ENCODE measurements at regions not wholly inside any gene's neighbourhood (a gene's known extent, or its start where the extent isn't known, plus 50 kb on each side); places are given as distances from the start of the nearest gene placed in this dataset.

- Histone ChIP-seq H3K23ac (ENCODE audit: insufficient read length, low read depth, low read length) (no peak overlapping the region), H4K91ac (ENCODE audit: insufficient read length, low read depth, low read length) (no peak overlapping the region), H4K20me1 (ENCODE audit: control insufficient read depth, insufficient read depth, insufficient read length) (no peaks in the 10 kb centered on the region), H3K9me3 (ENCODE audit: control insufficient read depth, low read depth, low read length) (peaks cover 4% of the 10 kb centered on the region), H2BK5ac (ENCODE audit: insufficient read length, low read length) (no peak overlapping the region), H3K23me2 (ENCODE audit: insufficient read length, low read depth, low read length, poor library complexity, severe bottlenecking) (no peaks in the 10 kb centered on the region), H3K27me3 (ENCODE audit: insufficient read depth, low read length) (no peaks in the 10 kb centered on the region), H2BK20ac (ENCODE audit: low read depth, low read length, poor library complexity, severe bottlenecking) (no peak overlapping the region), H3K79me1 (ENCODE audit: insufficient read depth, low read depth, low read length, poor library complexity, severe bottlenecking) (no peaks in the 10 kb centered on the region), H3K14ac (ENCODE audit: insufficient read depth, low read length) (no peak overlapping the region), H4K5ac (ENCODE audit: insufficient read length, low read depth, low read length) (no peak overlapping the region), H3T11ph (ENCODE audit: low read length) (no peak overlapping the region), H2AK5ac (ENCODE audit: insufficient read length, low read length) (no peak overlapping the region), H3K9ac (ENCODE audit: extremely low read depth, insufficient read length, low read length) (no peak overlapping the region), H3K18ac (ENCODE audit: insufficient read length, low read depth, low read length) (no peak overlapping the region), H3K4me1 (ENCODE audit: insufficient read depth, low read length) (peaks cover 2% of the 10 kb centered on the region; the same call in 1 of the 2 replicates), H2BK120ac (ENCODE audit: low read depth, low read length, poor library complexity, severe bottlenecking) (no peak overlapping the region), H3K79me2 (ENCODE audit: insufficient read depth, low read length) (no peaks in the 10 kb centered on the region), H3K27ac (ENCODE audit: insufficient read length, low read depth, low read length) (no peak overlapping the region), H2BK12ac (ENCODE audit: insufficient read length, low read depth, low read length) (no peak overlapping the region), H3K56ac (ENCODE audit: insufficient read length, low read depth, low read length) (no peak overlapping the region), H2AFZ (ENCODE audit: low read length) (no peak overlapping the region), H3K4me2 (ENCODE audit: insufficient read depth, insufficient read length, low read length) (no peak overlapping the region), H2BK15ac (ENCODE audit: low read depth, low read length) (no peak overlapping the region), H4K8ac (replicated peaks; ENCODE audit: insufficient read length, low read depth, low read length) (no peak overlapping the region), H3K4ac (ENCODE audit: low read depth, low read length) (no peak overlapping the region)
- H3K4me3 Mint-ChIP-seq = no peak overlapping the region
- no peak for TF ChIP-seq CTCF (conservative IDR thresholded peaks at IDR 0.05)
- no peak overlapping the region for H3K27ac Mint-ChIP-seq
- no CpG with 5 or more reads among the region's 9 CpGs for WGBS (ENCODE audit: extremely low coverage, insufficient read length, low lambda C conversion rate)
- peaks cover 2 to 8% (median 8%) of the 10 kb centered on the region in 3 experiments; a peak in 6 of 7 replicates for H3K36me3 Mint-ChIP-seq (ENCODE audit: insufficient read depth in 1 of 3, low read depth in 3 of 3)
- no peak for DNase-seq
- peaks cover 7 to 13% of the 10 kb centered on the region in 2 experiments for H3K9me3 Mint-ChIP-seq
- peaks cover 14% of the 10 kb centered on the region for H3K27me3 Mint-ChIP-seq (ENCODE audit: low read depth)
- H3K4me1 Mint-ChIP-seq = peaks cover 42 to 58% of the 10 kb centered on the region in 2 experiments
These were observed 175.8 kb upstream of the PRKCQ start for GRCh38 chr10:6755781-6756460.

All from H9 (cell line).